HCT116 (cell line): ENCODE measurements at regions not wholly inside any gene's neighbourhood (a gene's known extent, or its start where the extent isn't known, plus 50 kb on each side); places are given as distances from the start of the nearest gene placed in this dataset.

ENCODE experiments used
- ATAC-seq: fragments of 200-7000 bp; cut with Tn5 transposase; 2 replicates; pipeline ENCODE4 v1.9.1; 2020; ENCODE audit warnings: mild to moderate bottlenecking, moderate library complexity
- BruUV-seq: library from RNA; stranded (reverse); fragments of 400-500 nt; replicated peaks from 2 replicates; lab custom pipeline; 2021; lab: Mats Ljungman, UMichigan
- CTCF ChIA-PET: fragments of 300-600 bp; sonication (Branson Sonifier 250); formaldehyde crosslinking; loops from one replicate; lab custom pipeline; 2021; ENCODE audit warnings: antibody characterized with exemption; lab: Charles Lee
- POLR2A ChIA-PET: fragments of 300-600, 350-600 bp; sonication (Branson Sonifier 250); formaldehyde crosslinking; loops from one replicate; lab custom pipeline; 2021; ENCODE audit warnings: antibody characterized with exemption; lab: Charles Lee
- RAD21 ChIA-PET, 2 experiments: fragments of 300-600 bp; sonication (Branson Sonifier 250); formaldehyde crosslinking; loops; one replicate each; lab custom pipeline; 2023; ENCODE audit warnings: low total read pairs in 2 of 2; ENCODE audit not compliant: uncharacterized antibody in 2 of 2, unreplicated experiment in 2 of 2, low non-redundant PET in 1 of 2; lab: Charles Lee
- DNase-seq: peaks from one replicate; pipeline ENCODE4 v3.0.0-alpha.2; 2010; ENCODE audit warnings: low read depth, low spot score
- H2AFZ ChIP-seq: fragments of 200-600 bp; shearing (Covaris generic), sonication (generic); 2 replicates; pipeline ENCODE4 v1.6.1; 2017; ENCODE audit warnings: low read depth, mixed run types, mixed read lengths, antibody characterized with exemption, low read length; ENCODE audit not compliant: poor library complexity, severe bottlenecking
- H3K27ac ChIP-seq: 2 replicates; pipeline ENCODE4 v1.5.1; 2012; ENCODE audit warnings: low read depth, low read length
- H3K27me3 ChIP-seq: fragments of 200-600 bp; sonication (generic); 2 replicates; pipeline ENCODE4 v1.6.1; 2016; ENCODE audit warnings: mixed run types, low read length, mixed read lengths; ENCODE audit not compliant: insufficient read depth
- H3K36me3 ChIP-seq, 2 experiments: fragments of 200-500 bp in 1 of 2; fragments of 200-600 bp in 1 of 2; sonication (Bioruptor generic) in 1 of 2; sonication (generic) in 1 of 2; 2 replicates each; pipeline versions ENCODE4 v1.5.1 to v1.6.1; 2014 to 2016; ENCODE audit warnings: low read length in 2 of 2, inconsistent platforms in 1 of 2, mixed read lengths in 1 of 2, mixed run types in 1 of 2; ENCODE audit not compliant: insufficient read depth in 2 of 2, control insufficient read depth in 1 of 2
- H3K4me1 ChIP-seq, 2 experiments: fragments of 200-600 bp in 1 of 2; sonication (generic) in 1 of 2; 2 replicates each; pipeline versions ENCODE4 v1.5.1 to v1.6.1; 2012 to 2017; ENCODE audit warnings: low read length in 2 of 2, inconsistent platforms in 1 of 2, mild to moderate bottlenecking in 1 of 2, mixed read lengths in 1 of 2, mixed run types in 1 of 2, moderate library complexity in 1 of 2; ENCODE audit not compliant: insufficient read depth in 2 of 2, control insufficient read depth in 1 of 2
- H3K4me2 ChIP-seq: fragments of 200-600 bp; sonication (generic); 2 replicates; pipeline ENCODE4 v1.6.1; 2017; ENCODE audit warnings: mixed run types, low read length, mixed read lengths
- H3K4me3 ChIP-seq, 2 experiments: fragments of 200-600 bp in 1 of 2; sonication (generic) in 1 of 2; replicated peaks in 1 of 2; 2 replicates each; pipeline ENCODE4 v1.5.1; 2011 to 2016; ENCODE audit warnings: low read length in 2 of 2, control low read depth in 1 of 2, low read depth in 1 of 2, mild to moderate bottlenecking in 1 of 2, mixed read lengths in 1 of 2, mixed run types in 1 of 2
- H3K79me2 ChIP-seq: fragments of 200-600 bp; sonication (generic); 2 replicates; pipeline ENCODE4 v1.6.1; 2017; ENCODE audit warnings: mild to moderate bottlenecking, mixed run types, low read length, moderate library complexity, mixed read lengths; ENCODE audit not compliant: insufficient read depth
- H3K9ac ChIP-seq: fragments of 200-600 bp; sonication (generic); 2 replicates; pipeline ENCODE4 v1.6.1; 2016; ENCODE audit warnings: low read length, mixed read lengths
- H3K9me2 ChIP-seq: fragments of 200-600 bp; sonication (generic), shearing (Covaris generic); 2 replicates; pipeline ENCODE4 v1.6.1; 2017; ENCODE audit warnings: mixed run types, mild to moderate bottlenecking, moderate library complexity; ENCODE audit not compliant: insufficient read depth
- H3K9me3 ChIP-seq, 2 experiments: fragments of 200-500 bp in 1 of 2; fragments of 200-600 bp in 1 of 2; sonication (Bioruptor generic) in 1 of 2; sonication (generic) in 1 of 2; 2 replicates each; pipeline ENCODE4 v1.6.1; 2014 to 2017; ENCODE audit warnings: low read length in 2 of 2, mixed read lengths in 2 of 2, inconsistent platforms in 1 of 2, low read depth in 1 of 2, mild to moderate bottlenecking in 1 of 2, mixed run types in 1 of 2, moderate library complexity in 1 of 2; ENCODE audit not compliant: control insufficient read depth in 1 of 2, insufficient read depth in 1 of 2
- H4K20me1 ChIP-seq: fragments of 200-600 bp; sonication (generic), shearing (Covaris generic); 2 replicates; pipeline ENCODE4 v1.6.1; 2017; ENCODE audit warnings: mixed run types, mild to moderate bottlenecking, moderate library complexity; ENCODE audit not compliant: insufficient read depth
- EGR1 ChIP-seq: IDR thresholded peaks from 2 replicates; pipeline ENCODE4 v1.6.1; 2012; ENCODE audit warnings: low read depth
- EZH2 ChIP-seq: fragments of 200-600 bp; sonication (generic); IDR thresholded peaks from 2 replicates; pipeline ENCODE4 v1.6.1; 2017; ENCODE audit warnings: antibody characterized with exemption, mixed run types
- FOSL1 ChIP-seq: IDR thresholded peaks from 2 replicates; pipeline ENCODE4 v1.6.1; 2012; ENCODE audit warnings: low read depth
- JUND ChIP-seq: IDR thresholded peaks from 2 replicates; pipeline ENCODE4 v1.6.1; 2012
- POLR2A ChIP-seq: IDR thresholded peaks from 2 replicates; pipeline ENCODE4 v1.7.0; 2011; ENCODE audit warnings: borderline replicate concordance; ENCODE audit not compliant: insufficient read depth, insufficient read length; ENCODE audit errors: extremely low read depth
- SP1 ChIP-seq: IDR thresholded peaks from 2 replicates; pipeline ENCODE4 v1.6.1; 2012; ENCODE audit warnings: low read depth
- SRF ChIP-seq: IDR thresholded peaks from 2 replicates; pipeline ENCODE4 v1.6.1; 2012; ENCODE audit warnings: low read depth
- ZFX ChIP-seq: fragments of 450-650 bp; IDR thresholded peaks from 2 replicates; pipeline ENCODE4 v1.6.1; 2017
- ZNF274 ChIP-seq: fragments of 200-500 bp; sonication (Bioruptor generic); IDR thresholded peaks from 2 replicates; pipeline ENCODE4 v1.6.1; 2014; ENCODE audit warnings: mild to moderate bottlenecking, low read depth, low read length, inconsistent platforms
- intact Hi-C: fragments of 100-400 bp; cut with micrococcal nuclease; formaldehyde crosslinking; loops from 2 replicates; pipeline ENCODE4 v1.10.0; 2022
- TF ChIP-seq, protein P1 (sequence below): IDR thresholded peaks from 2 replicates; pipeline ENCODE4 v1.6.1; 2012
- TF ChIP-seq, protein P2 (sequence below): IDR thresholded peaks from 2 replicates; pipeline ENCODE4 v1.6.1; 2012; ENCODE audit warnings: low read depth
- TF ChIP-seq, protein P3 (sequence below), 3 experiments: fragments of 200-600 bp in 1 of 3; sonication (generic) in 1 of 3; IDR thresholded peaks in 2 of 3; conservative IDR thresholded peaks in 1 of 3; 2 replicates each; pipeline ENCODE4 v1.5.1; 2012 to 2017; ENCODE audit warnings: low read depth in 2 of 3, low read length in 2 of 3, antibody characterized with exemption in 1 of 3, borderline replicate concordance in 1 of 3, control low read depth in 1 of 3, mild to moderate bottlenecking in 1 of 3, mixed read lengths in 1 of 3, mixed run types in 1 of 3, moderate library complexity in 1 of 3; ENCODE audit not compliant: insufficient read depth in 1 of 3

DNA sequence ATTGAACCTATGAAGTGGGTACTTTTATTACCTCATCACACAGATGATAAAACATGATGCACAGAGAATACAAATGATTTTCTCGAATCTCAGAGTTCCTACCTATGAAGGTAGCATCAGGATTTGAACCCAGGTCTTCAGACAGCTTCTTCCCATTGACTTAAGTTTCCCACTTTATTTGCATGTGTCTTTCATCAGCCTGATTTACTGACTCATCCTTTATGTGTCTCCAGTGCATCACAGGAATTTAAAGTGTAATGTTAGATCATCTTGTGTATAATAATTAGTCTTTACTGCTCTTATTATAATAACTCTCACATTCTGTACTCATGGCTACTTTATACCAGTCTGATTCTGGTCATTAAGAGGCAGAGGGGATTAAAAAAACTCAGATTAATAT is 449.4 kb upstream of the SUCLG2 start:
- intact Hi-C loops, result no loop called here
- H3K27me3 ChIP-seq, result no peaks in the 10 kb centered on the region
- H3K9me3 ChIP-seq, result peaks cover 0 to 5% of the 10 kb centered on the region in 2 experiments; a peak in 1 of 4 replicates
- no peak overlapping the region for H3K4me2 ChIP-seq
- no peak overlapping the region for H2AFZ ChIP-seq
- ChIA-PET CTCF (no interaction called here), POLR2A (no interaction called here), RAD21 (no interaction called here)
- H3K36me3 ChIP-seq, result no peaks in the 10 kb centered on the region
- H3K9me2 ChIP-seq, result no peaks in the 10 kb centered on the region
- no peaks in the 10 kb centered on the region for H3K79me2 ChIP-seq
- H3K9ac ChIP-seq, result no peak overlapping the region
- ATAC-seq (no peak), DNase-seq (no peak)
- TF ChIP-seq, protein P1, sequence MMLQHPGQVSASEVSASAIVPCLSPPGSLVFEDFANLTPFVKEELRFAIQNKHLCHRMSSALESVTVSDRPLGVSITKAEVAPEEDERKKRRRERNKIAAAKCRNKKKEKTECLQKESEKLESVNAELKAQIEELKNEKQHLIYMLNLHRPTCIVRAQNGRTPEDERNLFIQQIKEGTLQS, result no peak
- TF ChIP-seq EGR1 (no peak), ZFX (no peak), EZH2 (no peak), JUND (no peak), SP1 (no peak), FOSL1 (no peak), SRF (no peak), POLR2A (no peak), ZNF274 (no peak)
- TF ChIP-seq, protein P2, sequence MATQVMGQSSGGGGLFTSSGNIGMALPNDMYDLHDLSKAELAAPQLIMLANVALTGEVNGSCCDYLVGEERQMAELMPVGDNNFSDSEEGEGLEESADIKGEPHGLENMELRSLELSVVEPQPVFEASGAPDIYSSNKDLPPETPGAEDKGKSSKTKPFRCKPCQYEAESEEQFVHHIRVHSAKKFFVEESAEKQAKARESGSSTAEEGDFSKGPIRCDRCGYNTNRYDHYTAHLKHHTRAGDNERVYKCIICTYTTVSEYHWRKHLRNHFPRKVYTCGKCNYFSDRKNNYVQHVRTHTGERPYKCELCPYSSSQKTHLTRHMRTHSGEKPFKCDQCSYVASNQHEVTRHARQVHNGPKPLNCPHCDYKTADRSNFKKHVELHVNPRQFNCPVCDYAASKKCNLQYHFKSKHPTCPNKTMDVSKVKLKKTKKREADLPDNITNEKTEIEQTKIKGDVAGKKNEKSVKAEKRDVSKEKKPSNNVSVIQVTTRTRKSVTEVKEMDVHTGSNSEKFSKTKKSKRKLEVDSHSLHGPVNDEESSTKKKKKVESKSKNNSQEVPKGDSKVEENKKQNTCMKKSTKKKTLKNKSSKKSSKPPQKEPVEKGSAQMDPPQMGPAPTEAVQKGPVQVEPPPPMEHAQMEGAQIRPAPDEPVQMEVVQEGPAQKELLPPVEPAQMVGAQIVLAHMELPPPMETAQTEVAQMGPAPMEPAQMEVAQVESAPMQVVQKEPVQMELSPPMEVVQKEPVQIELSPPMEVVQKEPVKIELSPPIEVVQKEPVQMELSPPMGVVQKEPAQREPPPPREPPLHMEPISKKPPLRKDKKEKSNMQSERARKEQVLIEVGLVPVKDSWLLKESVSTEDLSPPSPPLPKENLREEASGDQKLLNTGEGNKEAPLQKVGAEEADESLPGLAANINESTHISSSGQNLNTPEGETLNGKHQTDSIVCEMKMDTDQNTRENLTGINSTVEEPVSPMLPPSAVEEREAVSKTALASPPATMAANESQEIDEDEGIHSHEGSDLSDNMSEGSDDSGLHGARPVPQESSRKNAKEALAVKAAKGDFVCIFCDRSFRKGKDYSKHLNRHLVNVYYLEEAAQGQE, result no peak
- TF ChIP-seq, protein P3, sequence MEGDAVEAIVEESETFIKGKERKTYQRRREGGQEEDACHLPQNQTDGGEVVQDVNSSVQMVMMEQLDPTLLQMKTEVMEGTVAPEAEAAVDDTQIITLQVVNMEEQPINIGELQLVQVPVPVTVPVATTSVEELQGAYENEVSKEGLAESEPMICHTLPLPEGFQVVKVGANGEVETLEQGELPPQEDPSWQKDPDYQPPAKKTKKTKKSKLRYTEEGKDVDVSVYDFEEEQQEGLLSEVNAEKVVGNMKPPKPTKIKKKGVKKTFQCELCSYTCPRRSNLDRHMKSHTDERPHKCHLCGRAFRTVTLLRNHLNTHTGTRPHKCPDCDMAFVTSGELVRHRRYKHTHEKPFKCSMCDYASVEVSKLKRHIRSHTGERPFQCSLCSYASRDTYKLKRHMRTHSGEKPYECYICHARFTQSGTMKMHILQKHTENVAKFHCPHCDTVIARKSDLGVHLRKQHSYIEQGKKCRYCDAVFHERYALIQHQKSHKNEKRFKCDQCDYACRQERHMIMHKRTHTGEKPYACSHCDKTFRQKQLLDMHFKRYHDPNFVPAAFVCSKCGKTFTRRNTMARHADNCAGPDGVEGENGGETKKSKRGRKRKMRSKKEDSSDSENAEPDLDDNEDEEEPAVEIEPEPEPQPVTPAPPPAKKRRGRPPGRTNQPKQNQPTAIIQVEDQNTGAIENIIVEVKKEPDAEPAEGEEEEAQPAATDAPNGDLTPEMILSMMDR (IDR thresholded peaks at IDR 0.05 in 2 of 3, conservative IDR thresholded peaks at IDR 0.05 in 1 of 3; ENCODE audit: borderline replicate concordance in 1 of 3, insufficient read depth in 1 of 3, low read depth in 2 of 3, low read length in 2 of 3), result no peak
- H3K4me1 ChIP-seq, result no peaks in the 10 kb centered on the region
- H3K27ac ChIP-seq, result no peak overlapping the region
- BruUV-seq, result no TSS peak
- no peak overlapping the region for H3K4me3 ChIP-seq
- H4K20me1 ChIP-seq, result no peaks in the 10 kb centered on the region
